Hepatocyte (in vitro differentiated cells): ENCODE measurements at regions not wholly inside any gene's neighbourhood (a gene's known extent, or its start where the extent isn't known, plus 50 kb on each side); places are given as distances from the start of the nearest gene placed in this dataset.

Experiments
- CTCF ChIP-seq: fragments of 200-600 bp; sonication (generic); IDR thresholded peaks from 2 replicates; pipeline ENCODE4 v1.5.1; 2016; ENCODE audit warnings: antibody characterized with exemption, mild to moderate bottlenecking; ENCODE audit not compliant: poor library complexity
- EZH2phosphoT487 ChIP-seq: fragments of 200-600 bp; sonication (generic); IDR thresholded peaks from one replicate; pipeline ENCODE4 v1.6.1; 2018; ENCODE audit warnings: antibody characterized with exemption, mild to moderate bottlenecking, low read depth, moderate library complexity; ENCODE audit not compliant: unreplicated experiment, severe bottlenecking

GRCh38 chr6:95309545-95309944 is 267.8 kb upstream of the MANEA start:
- TF ChIP-seq CTCF (no peak), EZH2phosphoT487 (no peak)
